Upper lobe of left lung (tissue), 4 donors: ENCODE measurements at regions not wholly inside any gene's neighbourhood (a gene's known extent, or its start where the extent isn't known, plus 50 kb on each side); places are given as distances from the start of the nearest gene placed in this dataset.

Experiments used
- CTCF ChIP-seq, 6 experiments: fragments of 450-650 bp in 4 of 6; fragments of 200-600 bp in 2 of 6; sonication (generic) in 2 of 6; IDR thresholded peaks; one replicate each; pipeline ENCODE4 v1.5.1; 2016 to 2019; ENCODE audit warnings: antibody characterized with exemption in 6 of 6
- POLR2A ChIP-seq, 4 donors: fragments of 450-650 bp; IDR thresholded peaks; one replicate each; pipeline ENCODE4 v1.5.1; 2016 to 2017; ENCODE audit warnings: antibody characterized with exemption in 4 of 4, mild to moderate bottlenecking in 2 of 4
- POLR2AphosphoS5 ChIP-seq, 2 donors: sonication (generic); formaldehyde crosslinking; IDR thresholded peaks; one replicate each; pipeline ENCODE4 v1.5.1; 2017; ENCODE audit warnings: antibody characterized with exemption in 2 of 2

- TF ChIP-seq CTCF (IDR thresholded peaks at IDR 0.05) (no peak), POLR2A (IDR thresholded peaks at IDR 0.05) (no peak), POLR2AphosphoS5 (IDR thresholded peaks at IDR 0.05) (no peak)
These were observed 1566.5 kb upstream of the SLC10A2 start for GRCh38 chr13:104632736-104633135.
